ENCODE measurements at regions not wholly inside any gene's neighbourhood (a gene's known extent, or its start where the extent isn't known, plus 50 kb on each side); places are given as distances from the start of the nearest gene placed in this dataset.

DNA sequence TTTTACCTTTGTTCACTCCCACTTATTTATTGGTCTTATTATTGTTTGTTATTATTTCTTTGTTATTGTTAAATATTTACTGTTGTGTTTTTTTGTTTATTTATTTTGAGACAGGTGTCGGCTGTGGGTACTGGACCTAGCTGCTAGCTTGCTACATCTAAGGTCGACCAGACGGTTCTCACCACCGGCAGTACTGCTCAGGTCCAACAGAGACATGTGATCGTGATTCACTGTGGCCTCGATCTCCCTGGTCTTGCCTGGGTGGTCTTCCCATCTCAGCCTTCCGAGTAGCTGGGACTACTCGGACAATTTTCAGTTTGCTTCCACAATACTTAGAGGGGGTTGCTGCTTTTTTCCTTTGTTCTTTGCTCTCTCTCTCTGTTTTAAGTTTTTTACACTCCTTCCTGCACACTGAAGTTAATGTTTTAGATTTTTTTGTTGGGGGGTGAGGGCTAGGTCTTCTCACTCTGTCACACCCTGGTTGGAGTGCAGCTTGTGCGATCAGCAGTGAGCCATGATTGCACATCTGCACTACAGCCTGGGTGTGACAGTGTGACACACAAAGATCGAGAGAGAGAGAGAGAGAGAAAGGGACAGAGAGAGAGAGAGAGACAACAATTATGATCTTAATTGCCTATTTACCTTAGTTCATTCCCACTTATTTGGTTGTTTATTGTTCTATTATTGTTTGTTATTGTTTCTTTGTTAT lies 1432.4 kb downstream of the UQCRFS1 start:
- ChIA-PET CTCF (interaction anchor here (0.6 to 0.7 kb wide), 2 partner anchors 277 to 546 kb away, joined by 3 to 4 read pairs; no protein-coding TSS in a partner anchor), POLR2A (no interaction called here)
- Histone ChIP-seq H3K4me1 (ENCODE audit: control insufficient read depth, insufficient read depth, low read length) (no peaks in the 10 kb centered on the region), H3K4me3 (ENCODE audit: low read depth, low read length) (no peak overlapping the region), H3K27ac (ENCODE audit: extremely low read depth, low read depth, low read length) (no peak overlapping the region), H3K9me3 (ENCODE audit: control insufficient read depth, insufficient read depth, low read depth, low read length) (peaks cover 23% of the 10 kb centered on the region), H3K36me3 (ENCODE audit: control insufficient read depth in 2 of 2, insufficient read depth in 1 of 2, low read length in 2 of 2) (peaks cover 0 to 36% of the 10 kb centered on the region in 2 experiments; a peak in 2 of 3 replicates)
- no peak for TF ChIP-seq ZNF560 (tag by site-specific recombination; IDR thresholded peaks at IDR 0.05; ENCODE audit: borderline replicate concordance)
- TF ChIP-seq, protein P1, sequence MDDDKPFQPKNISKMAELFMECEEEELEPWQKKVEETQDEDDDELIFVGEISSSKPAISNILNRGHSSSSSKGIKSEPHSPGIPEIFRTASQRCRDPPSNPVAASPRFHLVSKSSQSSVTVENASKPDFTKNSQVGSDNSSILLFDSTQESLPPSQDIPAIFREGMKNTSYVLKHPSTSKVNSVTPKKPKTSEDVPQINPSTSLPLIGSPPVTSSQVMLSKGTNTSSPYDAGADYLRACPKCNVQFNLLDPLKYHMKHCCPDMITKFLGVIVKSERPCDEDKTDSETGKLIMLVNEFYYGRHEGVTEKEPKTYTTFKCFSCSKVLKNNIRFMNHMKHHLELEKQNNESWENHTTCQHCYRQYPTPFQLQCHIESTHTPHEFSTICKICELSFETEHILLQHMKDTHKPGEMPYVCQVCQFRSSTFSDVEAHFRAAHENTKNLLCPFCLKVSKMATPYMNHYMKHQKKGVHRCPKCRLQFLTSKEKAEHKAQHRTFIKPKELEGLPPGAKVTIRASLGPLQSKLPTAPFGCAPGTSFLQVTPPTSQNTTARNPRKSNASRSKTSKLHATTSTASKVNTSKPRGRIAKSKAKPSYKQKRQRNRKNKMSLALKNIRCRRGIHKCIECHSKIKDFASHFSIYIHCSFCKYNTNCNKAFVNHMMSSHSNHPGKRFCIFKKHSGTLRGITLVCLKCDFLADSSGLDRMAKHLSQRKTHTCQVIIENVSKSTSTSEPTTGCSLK (tag by site-specific recombination; IDR thresholded peaks at IDR 0.05), result no peak
- TF ChIP-seq, protein P2, sequence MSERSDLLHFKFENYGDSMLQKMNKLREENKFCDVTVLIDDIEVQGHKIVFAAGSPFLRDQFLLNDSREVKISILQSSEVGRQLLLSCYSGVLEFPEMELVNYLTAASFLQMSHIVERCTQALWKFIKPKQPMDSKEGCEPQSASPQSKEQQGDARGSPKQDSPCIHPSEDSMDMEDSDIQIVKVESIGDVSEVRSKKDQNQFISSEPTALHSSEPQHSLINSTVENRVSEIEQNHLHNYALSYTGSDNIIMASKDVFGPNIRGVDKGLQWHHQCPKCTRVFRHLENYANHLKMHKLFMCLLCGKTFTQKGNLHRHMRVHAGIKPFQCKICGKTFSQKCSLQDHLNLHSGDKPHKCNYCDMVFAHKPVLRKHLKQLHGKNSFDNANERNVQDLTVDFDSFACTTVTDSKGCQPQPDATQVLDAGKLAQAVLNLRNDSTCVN (tag by site-specific recombination; optimal IDR thresholded peaks at IDR 0.05), result no peak
- TF ChIP-seq TRIM28 (IDR thresholded peaks at IDR 0.05; ENCODE audit: borderline replicate concordance, low read length), result no peak
- TF ChIP-seq ZNF174 (tag by site-specific recombination; IDR thresholded peaks at IDR 0.05), result no peak
- TF ChIP-seq ZNF248 (tag by site-specific recombination; IDR thresholded peaks at IDR 0.05), result no peak
- TF ChIP-seq, protein P3, sequence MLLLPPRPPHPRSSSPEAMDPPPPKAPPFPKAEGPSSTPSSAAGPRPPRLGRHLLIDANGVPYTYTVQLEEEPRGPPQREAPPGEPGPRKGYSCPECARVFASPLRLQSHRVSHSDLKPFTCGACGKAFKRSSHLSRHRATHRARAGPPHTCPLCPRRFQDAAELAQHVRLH (tag by site-specific recombination; IDR thresholded peaks at IDR 0.05), result no peak
- no peak for TF ChIP-seq ZSCAN30 (tag by site-specific recombination; IDR thresholded peaks at IDR 0.05)
- TF ChIP-seq, protein P4, sequence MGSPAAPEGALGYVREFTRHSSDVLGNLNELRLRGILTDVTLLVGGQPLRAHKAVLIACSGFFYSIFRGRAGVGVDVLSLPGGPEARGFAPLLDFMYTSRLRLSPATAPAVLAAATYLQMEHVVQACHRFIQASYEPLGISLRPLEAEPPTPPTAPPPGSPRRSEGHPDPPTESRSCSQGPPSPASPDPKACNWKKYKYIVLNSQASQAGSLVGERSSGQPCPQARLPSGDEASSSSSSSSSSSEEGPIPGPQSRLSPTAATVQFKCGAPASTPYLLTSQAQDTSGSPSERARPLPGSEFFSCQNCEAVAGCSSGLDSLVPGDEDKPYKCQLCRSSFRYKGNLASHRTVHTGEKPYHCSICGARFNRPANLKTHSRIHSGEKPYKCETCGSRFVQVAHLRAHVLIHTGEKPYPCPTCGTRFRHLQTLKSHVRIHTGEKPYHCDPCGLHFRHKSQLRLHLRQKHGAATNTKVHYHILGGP (tag by site-specific recombination; IDR thresholded peaks at IDR 0.05), result no peak
- TF ChIP-seq, protein P5, sequence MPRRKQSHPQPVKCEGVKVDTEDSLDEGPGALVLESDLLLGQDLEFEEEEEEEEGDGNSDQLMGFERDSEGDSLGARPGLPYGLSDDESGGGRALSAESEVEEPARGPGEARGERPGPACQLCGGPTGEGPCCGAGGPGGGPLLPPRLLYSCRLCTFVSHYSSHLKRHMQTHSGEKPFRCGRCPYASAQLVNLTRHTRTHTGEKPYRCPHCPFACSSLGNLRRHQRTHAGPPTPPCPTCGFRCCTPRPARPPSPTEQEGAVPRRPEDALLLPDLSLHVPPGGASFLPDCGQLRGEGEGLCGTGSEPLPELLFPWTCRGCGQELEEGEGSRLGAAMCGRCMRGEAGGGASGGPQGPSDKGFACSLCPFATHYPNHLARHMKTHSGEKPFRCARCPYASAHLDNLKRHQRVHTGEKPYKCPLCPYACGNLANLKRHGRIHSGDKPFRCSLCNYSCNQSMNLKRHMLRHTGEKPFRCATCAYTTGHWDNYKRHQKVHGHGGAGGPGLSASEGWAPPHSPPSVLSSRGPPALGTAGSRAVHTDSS (tag by site-specific recombination; IDR thresholded peaks at IDR 0.05), result no peak

DNA sequence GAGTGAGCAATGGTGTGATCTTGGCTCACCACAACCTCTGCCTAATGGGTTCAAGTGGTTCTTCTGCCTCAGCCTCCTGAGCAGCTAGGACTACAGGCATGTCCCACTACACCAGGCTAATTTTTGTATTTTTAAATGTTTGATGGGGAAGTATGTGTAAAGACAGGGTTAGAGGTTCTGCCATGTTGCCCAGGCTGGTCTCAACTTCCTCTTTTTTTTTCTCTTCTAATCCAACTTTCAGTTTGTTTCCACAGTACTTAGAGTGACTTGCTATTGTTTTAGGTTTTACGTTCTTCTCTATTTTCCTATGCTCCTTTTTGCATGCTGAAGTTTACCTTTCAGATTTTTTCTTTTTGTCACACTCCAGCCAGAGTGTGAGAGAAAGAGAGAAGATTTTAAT lies 1433.0 kb downstream of the UQCRFS1 start:
- Histone ChIP-seq H3K4me1 (ENCODE audit: control insufficient read depth, insufficient read depth, low read length) (no peaks in the 10 kb centered on the region), H3K9me3 (ENCODE audit: control insufficient read depth, insufficient read depth, low read depth, low read length) (peaks cover 23% of the 10 kb centered on the region), H3K36me3 (ENCODE audit: control insufficient read depth in 2 of 2, insufficient read depth in 1 of 2, low read length in 2 of 2) (peaks cover 0 to 32% of the 10 kb centered on the region in 2 experiments; a peak in 2 of 3 replicates), H3K4me3 (ENCODE audit: low read depth, low read length) (no peak overlapping the region), H3K27ac (ENCODE audit: extremely low read depth, low read depth, low read length) (0 out of 2 replicates have a peak overlapping the region, but pooled peaks have one; percentile 16)
- POLR2A ChIA-PET, result no interaction called here
- CTCF ChIA-PET, result interaction anchor here (1.0 kb wide), 1 partner anchor 22 kb away, joined by 5 read pairs; no protein-coding TSS in a partner anchor
- no peak for TF ChIP-seq MYNN (tag by site-specific recombination; IDR thresholded peaks at IDR 0.05; ENCODE audit: borderline replicate concordance)
- TF ChIP-seq ZNF830 (tag by site-specific recombination; IDR thresholded peaks at IDR 0.05; ENCODE audit: low read depth), result no peak
- TF ChIP-seq ZNF184 (tag by site-specific recombination; IDR thresholded peaks at IDR 0.05), result no peak
- TF ChIP-seq, protein P6, sequence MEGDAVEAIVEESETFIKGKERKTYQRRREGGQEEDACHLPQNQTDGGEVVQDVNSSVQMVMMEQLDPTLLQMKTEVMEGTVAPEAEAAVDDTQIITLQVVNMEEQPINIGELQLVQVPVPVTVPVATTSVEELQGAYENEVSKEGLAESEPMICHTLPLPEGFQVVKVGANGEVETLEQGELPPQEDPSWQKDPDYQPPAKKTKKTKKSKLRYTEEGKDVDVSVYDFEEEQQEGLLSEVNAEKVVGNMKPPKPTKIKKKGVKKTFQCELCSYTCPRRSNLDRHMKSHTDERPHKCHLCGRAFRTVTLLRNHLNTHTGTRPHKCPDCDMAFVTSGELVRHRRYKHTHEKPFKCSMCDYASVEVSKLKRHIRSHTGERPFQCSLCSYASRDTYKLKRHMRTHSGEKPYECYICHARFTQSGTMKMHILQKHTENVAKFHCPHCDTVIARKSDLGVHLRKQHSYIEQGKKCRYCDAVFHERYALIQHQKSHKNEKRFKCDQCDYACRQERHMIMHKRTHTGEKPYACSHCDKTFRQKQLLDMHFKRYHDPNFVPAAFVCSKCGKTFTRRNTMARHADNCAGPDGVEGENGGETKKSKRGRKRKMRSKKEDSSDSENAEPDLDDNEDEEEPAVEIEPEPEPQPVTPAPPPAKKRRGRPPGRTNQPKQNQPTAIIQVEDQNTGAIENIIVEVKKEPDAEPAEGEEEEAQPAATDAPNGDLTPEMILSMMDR (tag by site-specific recombination; IDR thresholded peaks at IDR 0.05), result no peak
- TF ChIP-seq ZNF292 (tag by site-specific recombination; IDR thresholded peaks at IDR 0.05; ENCODE audit: borderline replicate concordance, low read depth), result no peak
- TF ChIP-seq, protein P7, sequence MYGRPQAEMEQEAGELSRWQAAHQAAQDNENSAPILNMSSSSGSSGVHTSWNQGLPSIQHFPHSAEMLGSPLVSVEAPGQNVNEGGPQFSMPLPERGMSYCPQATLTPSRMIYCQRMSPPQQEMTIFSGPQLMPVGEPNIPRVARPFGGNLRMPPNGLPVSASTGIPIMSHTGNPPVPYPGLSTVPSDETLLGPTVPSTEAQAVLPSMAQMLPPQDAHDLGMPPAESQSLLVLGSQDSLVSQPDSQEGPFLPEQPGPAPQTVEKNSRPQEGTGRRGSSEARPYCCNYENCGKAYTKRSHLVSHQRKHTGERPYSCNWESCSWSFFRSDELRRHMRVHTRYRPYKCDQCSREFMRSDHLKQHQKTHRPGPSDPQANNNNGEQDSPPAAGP (tag by site-specific recombination; IDR thresholded peaks at IDR 0.05), result no peak
- TF ChIP-seq, protein P8, sequence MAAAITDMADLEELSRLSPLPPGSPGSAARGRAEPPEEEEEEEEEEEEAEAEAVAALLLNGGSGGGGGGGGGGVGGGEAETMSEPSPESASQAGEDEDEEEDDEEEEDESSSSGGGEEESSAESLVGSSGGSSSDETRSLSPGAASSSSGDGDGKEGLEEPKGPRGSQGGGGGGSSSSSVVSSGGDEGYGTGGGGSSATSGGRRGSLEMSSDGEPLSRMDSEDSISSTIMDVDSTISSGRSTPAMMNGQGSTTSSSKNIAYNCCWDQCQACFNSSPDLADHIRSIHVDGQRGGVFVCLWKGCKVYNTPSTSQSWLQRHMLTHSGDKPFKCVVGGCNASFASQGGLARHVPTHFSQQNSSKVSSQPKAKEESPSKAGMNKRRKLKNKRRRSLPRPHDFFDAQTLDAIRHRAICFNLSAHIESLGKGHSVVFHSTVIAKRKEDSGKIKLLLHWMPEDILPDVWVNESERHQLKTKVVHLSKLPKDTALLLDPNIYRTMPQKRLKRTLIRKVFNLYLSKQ (tag by site-specific recombination; IDR thresholded peaks at IDR 0.05; ENCODE audit: borderline replicate concordance), result no peak
- TF ChIP-seq ZNF621 (tag by site-specific recombination; IDR thresholded peaks at IDR 0.05), result no peak
- TF ChIP-seq ZNF366 (tag by site-specific recombination; conservative IDR thresholded peaks at IDR 0.05), result no peak
- no peak for TF ChIP-seq GLIS1 (tag by site-specific recombination; IDR thresholded peaks at IDR 0.05)
- TF ChIP-seq ZNF132 (tag by site-specific recombination; IDR thresholded peaks at IDR 0.05; ENCODE audit: borderline replicate concordance), result no peak
- no peak for TF ChIP-seq ZNF664 (tag by site-specific recombination; IDR thresholded peaks at IDR 0.05)
- TF ChIP-seq WT1 (tag by site-specific recombination; IDR thresholded peaks at IDR 0.05), result no peak
